ENCODE measurements at regions not wholly inside any gene's neighbourhood (a gene's known extent, or its start where the extent isn't known, plus 50 kb on each side); places are given as distances from the start of the nearest gene placed in this dataset.

DNA sequence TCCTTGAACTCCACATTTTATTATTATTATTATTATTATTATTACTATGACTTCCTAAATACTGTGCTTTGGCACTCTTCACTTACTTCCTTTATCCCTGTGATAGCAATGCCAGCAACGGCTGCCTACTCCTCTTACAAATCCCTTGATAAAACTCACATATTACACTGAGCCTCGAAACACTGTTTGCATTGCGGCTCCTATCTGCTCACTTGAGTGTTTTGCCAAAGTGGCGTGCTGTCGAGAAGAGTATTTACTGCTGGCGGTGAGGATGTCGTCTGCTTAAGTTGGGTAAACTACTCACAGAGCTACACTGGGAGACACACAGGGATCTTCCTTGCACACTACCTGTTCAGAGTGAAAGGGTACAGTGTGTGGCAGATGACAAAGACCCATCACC lies 143.4 kb upstream of the VCX3A start:
- no peak for TF ChIP-seq GATA2 (IDR thresholded peaks at IDR 0.05; ENCODE audit: low read depth, low read length)
- no peak for TF ChIP-seq GATA3 (IDR thresholded peaks at IDR 0.05; ENCODE audit: low read depth, low read length)

GRCh38 chrX:6674734-6675133 lies 139.8 kb upstream of the VCX3A start:
- TF ChIP-seq GATA3 (IDR thresholded peaks at IDR 0.05; ENCODE audit: low read depth, low read length) (no peak), GATA2 (IDR thresholded peaks at IDR 0.05; ENCODE audit: low read depth, low read length) (no peak)

GRCh38 chrX:6667048-6667768 lies 132.3 kb upstream of the VCX3A start:
- no peak for TF ChIP-seq GATA3 (IDR thresholded peaks at IDR 0.05; ENCODE audit: low read depth, low read length)
- TF ChIP-seq GATA2 (IDR thresholded peaks at IDR 0.05; ENCODE audit: low read depth, low read length), result no peak

DNA sequence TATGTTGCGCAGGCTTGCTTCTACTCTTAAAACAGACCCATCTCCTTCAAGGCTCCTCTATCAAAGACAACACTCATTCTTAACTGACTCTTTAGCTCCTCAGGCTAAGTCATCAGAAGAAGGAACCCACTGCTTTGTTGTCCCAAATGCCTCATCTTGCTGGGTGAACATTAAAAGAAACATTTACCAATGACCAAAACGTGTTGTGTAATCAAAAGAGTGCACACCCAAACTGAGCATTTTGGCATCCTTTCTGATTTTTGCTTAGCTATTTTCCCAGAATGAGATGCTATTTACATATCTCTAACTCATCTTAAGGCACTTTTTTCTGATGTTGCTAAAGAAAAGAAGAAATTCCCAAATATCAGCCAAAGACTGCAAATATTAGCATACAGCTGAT lies 131.7 kb upstream of the VCX3A start:
- TF ChIP-seq GATA2 (IDR thresholded peaks at IDR 0.05; ENCODE audit: low read depth, low read length), result no peak
- no peak for TF ChIP-seq GATA3 (IDR thresholded peaks at IDR 0.05; ENCODE audit: low read depth, low read length)

GRCh38 chrX:6661736-6662135 lies 126.8 kb upstream of the VCX3A start:
- TF ChIP-seq GATA2 (IDR thresholded peaks at IDR 0.05; ENCODE audit: low read depth, low read length) (no peak), GATA3 (IDR thresholded peaks at IDR 0.05; ENCODE audit: low read depth, low read length) (no peak)

GRCh38 chrX:6660567-6661264 lies 125.8 kb upstream of the VCX3A start:
- TF ChIP-seq GATA3 (IDR thresholded peaks at IDR 0.05; ENCODE audit: low read depth, low read length) (no peak), GATA2 (IDR thresholded peaks at IDR 0.05; ENCODE audit: low read depth, low read length) (no peak)

DNA sequence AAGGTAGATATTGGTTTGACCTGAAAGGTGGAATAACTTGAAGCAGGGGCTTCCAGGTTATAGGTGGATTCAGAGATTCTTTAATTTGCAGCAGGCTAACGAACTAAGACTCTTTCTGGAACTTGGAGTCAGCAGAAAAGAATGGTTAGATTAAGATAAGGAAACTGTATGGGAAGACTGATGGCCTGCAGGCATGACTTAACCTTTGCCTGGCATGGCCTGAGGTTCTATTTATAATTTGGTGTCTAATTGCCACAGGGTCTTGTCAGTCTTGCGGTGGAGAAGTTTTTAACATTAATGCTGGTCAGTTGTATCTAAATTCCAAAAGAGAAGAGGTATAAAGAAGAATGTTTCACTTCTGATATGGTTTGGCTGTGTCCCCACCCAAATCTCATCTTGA lies 110.3 kb upstream of the VCX3A start:
- TF ChIP-seq GATA2 (IDR thresholded peaks at IDR 0.05; ENCODE audit: low read depth, low read length) (no peak), GATA3 (IDR thresholded peaks at IDR 0.05; ENCODE audit: low read depth, low read length) (no peak)

DNA sequence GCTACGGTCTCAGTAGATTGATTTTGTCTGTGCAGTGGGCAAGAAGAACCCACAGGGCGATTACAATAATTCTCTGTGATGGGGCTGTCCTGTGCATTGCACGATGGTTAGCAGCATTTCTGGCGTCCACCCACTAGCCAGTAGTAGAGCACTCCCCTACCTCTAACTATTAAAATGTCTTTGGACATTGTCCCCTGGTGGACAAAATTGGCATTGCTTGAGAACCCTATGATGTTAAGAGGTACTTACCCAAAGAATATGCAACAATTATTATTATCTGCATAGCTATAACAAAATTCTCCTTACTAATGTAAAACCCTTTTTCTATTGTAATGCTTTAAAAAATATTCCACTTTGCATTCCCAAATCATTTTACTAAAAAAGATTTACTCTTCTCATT lies 109.5 kb upstream of the VCX3A start:
- no peak for TF ChIP-seq GATA2 (IDR thresholded peaks at IDR 0.05; ENCODE audit: low read depth, low read length)
- TF ChIP-seq GATA3 (IDR thresholded peaks at IDR 0.05; ENCODE audit: low read depth, low read length), result no peak

GRCh38 chrX:6640727-6641126 lies 105.8 kb upstream of the VCX3A start:
- TF ChIP-seq GATA2 (IDR thresholded peaks at IDR 0.05; ENCODE audit: low read depth, low read length) (no peak), GATA3 (IDR thresholded peaks at IDR 0.05; ENCODE audit: low read depth, low read length) (no peak)

GRCh38 chrX:6614506-6614905 lies 79.6 kb upstream of the VCX3A start:
- TF ChIP-seq GATA3 (IDR thresholded peaks at IDR 0.05; ENCODE audit: low read depth, low read length), result no peak
- TF ChIP-seq GATA2 (IDR thresholded peaks at IDR 0.05; ENCODE audit: low read depth, low read length), result no peak

GRCh38 chrX:6599230-6599860 lies 64.4 kb upstream of the VCX3A start:
- no peak for TF ChIP-seq GATA3 (IDR thresholded peaks at IDR 0.05; ENCODE audit: low read depth, low read length)
- TF ChIP-seq GATA2 (IDR thresholded peaks at IDR 0.05; ENCODE audit: low read depth, low read length), result no peak
